ENCODE measurements at regions not wholly inside any gene's neighbourhood (a gene's known extent, or its start where the extent isn't known, plus 50 kb on each side); places are given as distances from the start of the nearest gene placed in this dataset.
"Not testable (repeated sequence)": the region's sequence is repeated elsewhere in the genome, so short reads cannot be mapped to it uniquely, and the experiment has no call there.

DNA sequence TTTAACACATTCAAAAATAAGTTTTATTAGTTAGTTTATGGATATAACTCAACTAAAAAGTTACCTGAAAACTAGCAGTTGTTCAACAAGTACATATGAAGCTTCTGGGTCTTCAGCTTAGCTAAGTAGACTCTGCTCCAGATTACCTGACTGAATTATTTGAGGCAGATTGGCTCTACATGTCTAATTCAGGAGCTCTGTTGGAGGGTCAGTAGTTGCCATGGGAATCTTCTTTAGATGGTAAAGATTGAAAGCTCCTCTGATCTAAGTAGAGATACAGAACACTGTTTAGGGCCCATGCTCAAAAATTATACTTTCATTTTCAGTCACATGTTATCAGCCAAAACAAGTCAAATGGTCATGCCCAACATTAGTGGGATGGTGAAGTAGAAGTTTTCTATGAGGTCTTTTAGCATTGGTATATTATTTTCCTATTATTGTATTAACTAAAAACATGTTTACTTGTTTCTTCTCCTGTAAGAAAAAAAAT, 1476.9 kb downstream of the OTOL1 start:
- H3K9me3 ChIP-seq: no peaks in the 10 kb centered on the region
- peaks cover 8% of the 10 kb centered on the region; the same call in 2 of the 3 replicates for H3K4me1 ChIP-seq
- no peak for DNase-seq (ENCODE audit: low read depth in 1 of 2, low spot score in 1 of 2)
- no peak overlapping the region for H3K27ac ChIP-seq
- no peak for ATAC-seq
- ChIA-PET POLR2A (no interaction called here), CTCF (no interaction called here)
- H3K4me2 ChIP-seq: peak overlapping the region; percentile 55
- TF ChIP-seq ESRRA (IDR thresholded peaks at IDR 0.05; ENCODE audit: borderline replicate concordance, low read length) (no peak), HOXB13 (CRISPR knock-in tag; IDR thresholded peaks at IDR 0.05; ENCODE audit: low read depth) (no peak), MAFK (IDR thresholded peaks at IDR 0.05; ENCODE audit: partially characterized antibody) (no peak)
- TF ChIP-seq, protein P1, sequence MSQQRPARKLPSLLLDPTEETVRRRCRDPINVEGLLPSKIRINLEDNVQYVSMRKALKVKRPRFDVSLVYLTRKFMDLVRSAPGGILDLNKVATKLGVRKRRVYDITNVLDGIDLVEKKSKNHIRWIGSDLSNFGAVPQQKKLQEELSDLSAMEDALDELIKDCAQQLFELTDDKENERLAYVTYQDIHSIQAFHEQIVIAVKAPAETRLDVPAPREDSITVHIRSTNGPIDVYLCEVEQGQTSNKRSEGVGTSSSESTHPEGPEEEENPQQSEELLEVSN (IDR thresholded peaks at IDR 0.05; ENCODE audit: borderline replicate concordance, low read depth): no peak
- TF ChIP-seq, protein P2, sequence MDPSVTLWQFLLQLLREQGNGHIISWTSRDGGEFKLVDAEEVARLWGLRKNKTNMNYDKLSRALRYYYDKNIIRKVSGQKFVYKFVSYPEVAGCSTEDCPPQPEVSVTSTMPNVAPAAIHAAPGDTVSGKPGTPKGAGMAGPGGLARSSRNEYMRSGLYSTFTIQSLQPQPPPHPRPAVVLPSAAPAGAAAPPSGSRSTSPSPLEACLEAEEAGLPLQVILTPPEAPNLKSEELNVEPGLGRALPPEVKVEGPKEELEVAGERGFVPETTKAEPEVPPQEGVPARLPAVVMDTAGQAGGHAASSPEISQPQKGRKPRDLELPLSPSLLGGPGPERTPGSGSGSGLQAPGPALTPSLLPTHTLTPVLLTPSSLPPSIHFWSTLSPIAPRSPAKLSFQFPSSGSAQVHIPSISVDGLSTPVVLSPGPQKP (IDR thresholded peaks at IDR 0.05; ENCODE audit: low read depth, low read length): no peak
- FAIRE-seq: no peak
- H3K4me3 ChIP-seq: no peak overlapping the region

DNA sequence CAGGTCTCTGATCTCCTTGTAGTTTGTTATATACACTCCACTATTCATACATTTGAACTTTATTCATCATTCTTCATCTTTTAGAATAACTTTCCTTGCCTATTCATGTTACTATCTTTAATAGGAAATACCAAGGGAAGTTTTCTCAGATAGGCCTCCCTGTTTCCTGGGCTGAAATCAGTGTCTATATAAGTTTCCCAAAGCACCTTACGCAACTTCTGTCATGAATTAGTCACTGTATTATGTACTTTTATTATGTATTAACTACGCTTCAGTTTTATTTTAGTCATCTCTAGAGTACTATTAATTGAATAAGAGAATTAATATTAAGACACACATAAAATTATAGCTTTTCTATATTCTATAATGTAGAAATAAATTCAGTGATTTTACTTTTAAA, 1481.5 kb downstream of the OTOL1 start:
- TF ChIP-seq CEBPB (IDR thresholded peaks at IDR 0.05): peak; percentile 63 to 83; a peak in 3 of 4 replicates
- TF ChIP-seq EHMT2 (IDR thresholded peaks at IDR 0.05; ENCODE audit: low read depth): no peak
- TF ChIP-seq FOSL2 (IDR thresholded peaks at IDR 0.05): no peak
- peak; percentile 37; the same call in 1 of the 2 replicates for TF ChIP-seq FOSL2 (CRISPR knock-in tag; IDR thresholded peaks at IDR 0.05)
- H3K9me3 ChIP-seq: no peaks in the 10 kb centered on the region
- H3K4me1 ChIP-seq: peaks cover 8% of the 10 kb centered on the region; the same call in 2 of the 3 replicates
- WGBS (ENCODE audit: missing lambda C conversion rate): 45% methylated on average over 2 of the region's 2 CpGs
- peak overlapping the region; percentile 29; the same call in 2 of the 3 replicates for H3K4me2 ChIP-seq
- POLR2A ChIA-PET: no interaction called here
- no peak overlapping the region for H3K27ac ChIP-seq
- ATAC-seq (no peak), DNase-seq (ENCODE audit: low read depth in 1 of 2, low spot score in 1 of 2) (peak in 1 of 2 experiments; percentile 31), FAIRE-seq (no peak)
- CTCF ChIA-PET: no interaction called here
- no peak overlapping the region for H3K4me3 ChIP-seq

DNA sequence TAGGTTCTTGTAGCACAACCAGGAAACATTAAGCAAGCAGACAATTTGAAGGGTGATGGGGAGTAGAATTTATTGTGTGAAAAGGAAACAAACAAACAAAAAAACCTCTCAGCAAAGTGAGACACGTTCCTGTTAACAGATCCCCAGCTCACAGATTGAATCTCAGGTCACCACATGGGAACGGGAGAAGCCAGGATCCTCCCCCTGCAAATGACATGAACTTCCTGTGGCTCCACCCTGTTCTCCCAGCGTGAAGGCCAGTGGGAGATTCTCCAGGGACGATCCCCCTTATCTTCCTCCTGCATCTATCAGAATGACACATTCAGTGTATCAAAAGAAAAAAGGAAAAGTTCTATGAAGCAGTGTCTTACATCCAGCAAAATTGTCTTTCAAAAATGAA, 1488.1 kb downstream of the OTOL1 start:
- CTCF ChIA-PET: interaction anchor here (0.6 kb wide), 1 partner anchor 898 kb away, joined by 3 read pairs; no protein-coding TSS in a partner anchor
- no peaks in the 10 kb centered on the region for H3K4me1 ChIP-seq
- DNase-seq (ENCODE audit: low read depth in 1 of 2, low spot score in 1 of 2) (no peak), FAIRE-seq (no peak), ATAC-seq (no peak)
- H3K4me2 ChIP-seq: no peak overlapping the region
- no peaks in the 10 kb centered on the region for H3K9me3 ChIP-seq
- no peak overlapping the region for H3K27ac ChIP-seq
- H3K4me3 ChIP-seq: no peak overlapping the region
- POLR2A ChIA-PET: no interaction called here
- TF ChIP-seq TFCP2L1 (CRISPR knock-in tag; IDR thresholded peaks at IDR 0.05): no peak
- TF ChIP-seq FOXS1 (CRISPR knock-in tag; IDR thresholded peaks at IDR 0.05): no peak
- no peak for TF ChIP-seq RFX5 (IDR thresholded peaks at IDR 0.05)
- TF ChIP-seq ZNF302 (CRISPR knock-in tag; IDR thresholded peaks at IDR 0.05): no peak
- TF ChIP-seq RCOR1 (IDR thresholded peaks at IDR 0.05; ENCODE audit: low read depth, low read length): no peak
- TF ChIP-seq NPAS2 (CRISPR knock-in tag; IDR thresholded peaks at IDR 0.05; ENCODE audit: borderline replicate concordance): no peak
- TF ChIP-seq, protein P3, sequence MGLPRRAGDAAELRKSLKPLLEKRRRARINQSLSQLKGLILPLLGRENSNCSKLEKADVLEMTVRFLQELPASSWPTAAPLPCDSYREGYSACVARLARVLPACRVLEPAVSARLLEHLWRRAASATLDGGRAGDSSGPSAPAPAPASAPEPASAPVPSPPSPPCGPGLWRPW (IDR thresholded peaks at IDR 0.05): no peak
- no peak for TF ChIP-seq RAD21 (conservative IDR thresholded peaks at IDR 0.05 in 1 of 2, IDR thresholded peaks at IDR 0.05 in 1 of 2)
- WGBS (ENCODE audit: missing lambda C conversion rate): 25% methylated on average over 4 of the region's 4 CpGs

DNA sequence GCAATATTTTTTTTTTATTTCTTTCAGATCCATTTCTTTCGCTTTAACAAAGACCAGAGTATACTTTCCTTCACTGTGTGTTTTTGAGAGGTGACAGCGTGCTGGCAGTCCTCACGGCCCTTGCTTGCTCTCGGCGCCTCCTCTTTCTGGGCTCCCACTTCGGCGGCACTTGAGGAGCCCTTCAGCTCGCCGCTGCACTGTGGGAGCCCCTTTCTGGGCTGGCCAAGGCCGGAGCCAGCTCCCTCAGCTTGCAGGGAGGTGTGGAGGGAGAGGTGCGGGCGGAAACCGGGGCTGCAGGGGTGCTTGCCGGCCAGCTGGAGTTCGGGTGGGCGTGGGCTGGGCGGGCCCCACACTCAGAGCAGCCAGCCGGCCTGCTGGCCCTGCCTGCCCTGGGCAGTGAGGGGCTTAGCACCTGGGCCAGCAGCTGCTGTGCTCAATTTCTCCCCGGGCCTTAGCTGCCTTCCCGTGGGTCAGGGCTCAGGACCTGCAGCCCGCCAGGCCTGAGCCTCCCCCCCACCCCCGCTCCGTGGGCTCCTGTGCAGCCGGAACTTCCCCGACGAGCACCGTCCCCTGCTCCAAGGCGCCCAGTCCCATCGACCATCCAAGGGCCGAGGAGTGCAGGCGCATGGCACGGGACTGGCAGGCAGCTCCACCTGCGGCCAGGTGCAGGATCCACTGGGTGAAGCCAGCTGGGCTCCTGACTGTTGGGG, 1490.6 kb downstream of the OTOL1 start:
- H3K4me1 ChIP-seq; H3K4me3 ChIP-seq; CTCF ChIA-PET; POLR2A ChIA-PET; FAIRE-seq; H3K4me2 ChIP-seq; H3K9me3 ChIP-seq; ATAC-seq; H3K27ac ChIP-seq; DNase-seq (ENCODE audit: low read depth in 1 of 2, low spot score in 1 of 2): not testable (repeated sequence)
- 83% methylated on average over 9 of the region's 33 CpGs for WGBS (ENCODE audit: missing lambda C conversion rate)

All from A549 (cell line).